GM19397 (cell line): ENCODE measurements at regions not wholly inside any gene's neighbourhood (a gene's known extent, or its start where the extent isn't known, plus 50 kb on each side); places are given as distances from the start of the nearest gene placed in this dataset.
"Not testable (repeated sequence)": the region's sequence is repeated elsewhere in the genome, so short reads cannot be mapped to it uniquely, and the experiment has no call there.

Experiments
- ATAC-seq: cut with Tn5 transposase; IDR thresholded peaks from one replicate; pipeline ENCODE4 v1.9.1; 2021; ENCODE audit warnings: mild to moderate bottlenecking, moderate library complexity; ENCODE audit not compliant: unreplicated experiment

DNA sequence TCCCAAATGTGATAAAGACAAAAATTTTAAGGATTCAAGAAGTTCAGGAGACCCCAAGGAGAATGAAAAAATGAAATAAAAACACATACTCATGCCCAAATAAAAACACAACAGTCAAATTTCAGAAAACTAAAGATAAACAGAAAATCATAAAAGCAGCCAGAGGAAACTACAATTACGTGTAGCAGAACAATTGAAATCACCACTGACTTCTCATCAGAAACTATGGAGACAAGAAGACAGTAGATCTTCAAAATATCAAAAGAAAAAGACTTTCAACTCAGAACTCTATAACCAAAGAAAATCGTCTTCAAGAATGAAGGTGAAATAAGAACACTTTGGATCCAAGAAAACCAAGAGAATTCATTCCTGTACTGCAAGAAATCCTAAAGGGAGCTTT is 54.9 kb downstream of the DIO3 start:
- no peak for ATAC-seq

GRCh38 chr14:101619484-101619883 is 58.2 kb downstream of the DIO3 start:
- no peak for ATAC-seq

DNA sequence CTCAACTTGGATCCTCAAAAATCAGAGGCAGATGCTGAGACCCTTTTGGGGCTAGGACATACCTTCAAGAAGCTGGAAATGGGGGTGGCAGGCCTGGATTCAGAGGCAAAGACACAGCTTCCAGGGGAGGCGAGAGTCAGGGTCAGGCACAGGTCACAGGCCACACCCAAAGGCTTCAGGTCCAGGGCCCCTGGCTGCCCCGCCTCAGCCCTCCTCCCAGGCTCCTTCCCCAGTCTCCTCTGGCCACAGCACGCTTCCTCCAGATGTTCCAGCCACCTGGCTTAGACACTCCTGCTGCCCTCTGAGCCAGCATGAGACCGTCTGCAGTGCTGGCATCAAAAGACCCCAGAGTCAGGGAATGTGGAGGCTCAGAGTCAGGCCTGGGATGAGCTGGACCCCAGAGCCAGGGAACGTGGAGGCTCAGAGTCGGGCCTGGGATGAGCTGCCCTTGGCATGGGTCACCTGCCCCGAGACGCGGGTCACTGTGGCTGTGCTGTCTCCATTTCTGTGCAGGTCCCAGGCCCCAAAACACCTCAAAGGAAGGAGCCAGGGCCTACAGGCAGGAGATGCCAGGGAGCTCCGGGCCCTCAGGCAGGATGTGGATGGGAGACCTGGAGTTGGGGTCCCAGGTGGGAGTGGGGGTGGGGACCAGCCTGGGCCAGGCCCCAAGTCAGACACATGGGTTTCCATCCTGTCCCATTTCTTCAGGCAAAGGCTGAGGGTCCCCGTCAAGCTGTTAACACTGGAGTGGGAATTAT is 58.9 kb downstream of the DIO3 start:
- no peak for ATAC-seq

DNA sequence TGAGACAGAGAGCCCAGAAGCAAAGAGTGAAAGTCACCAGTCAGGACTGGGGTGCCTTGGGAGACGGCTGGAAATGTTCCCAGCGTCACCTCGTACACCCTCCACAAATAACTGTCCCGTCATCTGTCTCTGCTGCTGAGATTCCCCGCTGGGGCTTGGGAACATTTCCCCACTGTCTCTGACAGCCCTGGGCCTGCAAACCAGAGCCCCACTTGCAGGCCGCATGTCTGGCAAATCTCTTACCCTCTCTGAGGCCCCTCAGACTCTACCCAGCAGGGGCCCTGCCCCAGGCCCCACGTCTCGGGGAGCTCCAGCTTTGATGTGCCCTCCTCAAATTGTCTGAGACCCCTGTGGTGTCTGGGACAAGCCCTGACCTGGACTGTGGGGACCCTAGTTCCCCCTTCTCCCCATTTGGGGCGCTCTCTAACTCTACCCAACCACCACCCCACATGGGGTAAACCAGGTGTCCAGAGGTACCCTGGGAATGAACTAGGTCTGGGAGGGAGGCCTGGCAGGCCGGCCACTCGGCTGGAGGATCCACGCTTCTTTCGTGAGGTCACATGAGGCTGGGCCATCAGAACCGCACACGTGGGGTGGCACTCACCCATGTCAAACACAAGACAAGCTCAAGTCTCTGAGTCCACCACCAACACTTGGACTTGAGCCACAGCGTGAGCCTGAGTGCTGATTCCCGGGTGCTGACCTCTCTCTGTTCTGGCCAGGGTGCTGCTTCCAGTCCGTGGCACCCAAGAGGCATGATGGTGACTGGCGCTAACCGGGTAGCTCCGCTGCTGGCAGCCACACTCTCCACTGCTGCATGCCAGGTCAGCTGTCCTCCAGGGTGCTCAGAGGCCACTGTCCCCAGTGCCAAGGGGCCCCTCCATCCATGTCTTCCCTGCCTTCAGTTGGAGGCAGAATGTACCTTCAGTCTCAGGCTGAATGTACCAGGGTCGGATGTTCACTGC is 59.8 kb downstream of the DIO3 start:
- ATAC-seq, result no peak

GRCh38 chr14:101622251-101623076 is 61.2 kb downstream of the DIO3 start:
- ATAC-seq, result no peak

GRCh38 chr14:101623077-101623372 is 61.7 kb downstream of the DIO3 start:
- ATAC-seq, result no peak

- no peak for ATAC-seq
These were observed 62.6 kb downstream of the DIO3 start for GRCh38 chr14:101623685-101624444.

- no peak for ATAC-seq
These were observed 63.2 kb downstream of the DIO3 start for GRCh38 chr14:101624536-101624935.

GRCh38 chr14:101625336-101626097 is 64.2 kb downstream of the DIO3 start:
- ATAC-seq, result no peak

GRCh38 chr14:101626331-101626730 is 65.0 kb downstream of the DIO3 start:
- ATAC-seq, result no peak

DNA sequence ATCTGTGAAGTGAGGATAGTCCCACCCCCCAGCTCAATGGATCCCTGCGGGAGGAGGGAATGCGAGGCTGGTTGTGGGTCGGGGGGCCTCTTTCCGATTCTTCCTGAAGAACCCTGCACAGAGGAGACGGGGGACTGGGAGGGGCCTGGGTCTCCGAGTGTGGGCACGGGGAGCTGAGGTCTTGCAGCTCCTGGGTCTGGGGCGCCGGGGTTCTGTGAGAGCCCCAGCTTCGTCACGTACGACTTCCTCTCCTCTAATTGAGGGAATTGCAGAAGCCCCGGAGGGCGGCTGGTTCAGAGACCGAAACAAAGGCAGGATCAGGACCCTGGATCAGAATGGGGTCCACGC is 66.6 kb downstream of the DIO3 start:
- ATAC-seq, result no peak

GRCh38 chr14:101628471-101628966 is 67.2 kb downstream of the DIO3 start:
- ATAC-seq, result peak; percentile 75

DNA sequence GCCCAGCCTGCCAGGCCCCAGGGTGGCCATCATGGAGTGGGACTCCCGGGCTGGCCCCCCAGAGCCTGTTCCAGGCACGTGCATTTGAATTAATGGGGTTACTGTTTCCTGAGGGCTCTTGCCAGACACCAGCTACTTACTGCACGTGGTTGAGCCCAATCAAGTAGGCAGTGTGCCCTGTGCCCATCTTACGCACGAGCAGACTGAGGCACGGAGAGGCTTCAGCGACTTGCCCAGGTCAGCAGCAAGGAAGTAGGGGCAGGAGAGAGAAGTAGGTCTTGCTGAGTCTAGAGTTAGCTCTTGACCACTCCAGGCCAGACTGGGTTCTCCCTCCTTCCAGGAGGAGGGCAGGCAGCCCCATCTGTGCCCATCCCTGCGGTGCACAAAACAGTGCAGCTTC is 67.7 kb downstream of the DIO3 start:
- ATAC-seq, result no peak

- no peak for ATAC-seq
These were observed 69.0 kb downstream of the DIO3 start for GRCh38 chr14:101630056-101630965.

GRCh38 chr14:101631199-101631598 is 69.9 kb downstream of the DIO3 start:
- ATAC-seq, result no peak

DNA sequence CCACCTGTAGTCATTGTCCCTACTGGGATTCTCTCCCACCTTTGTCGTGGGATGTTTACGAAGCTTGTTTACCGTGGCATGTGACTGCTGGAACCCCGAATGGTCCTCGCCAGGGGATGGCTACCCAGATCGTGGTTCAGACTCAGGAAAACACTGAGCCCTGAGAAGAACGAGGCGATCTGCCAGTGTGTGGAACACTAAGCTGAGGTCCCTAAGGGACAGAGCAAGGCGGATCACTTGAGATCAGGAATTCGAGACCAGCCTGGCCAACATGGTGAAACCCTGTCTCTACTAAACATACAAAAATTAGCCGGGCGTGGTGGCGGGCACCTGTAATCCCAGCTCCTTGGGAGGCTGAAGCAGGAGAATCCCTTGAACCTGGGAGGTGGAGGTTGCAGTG is 70.7 kb downstream of the DIO3 start:
- ATAC-seq, result not testable (repeated sequence)

- no peak for ATAC-seq
These were observed 71.2 kb downstream of the DIO3 start for GRCh38 chr14:101632520-101632919.

GRCh38 chr14:101633276-101633675 is 72.0 kb downstream of the DIO3 start:
- ATAC-seq, result no peak
